NT2/D1 (cell line): ENCODE measurements at regions not wholly inside any gene's neighbourhood (a gene's known extent, or its start where the extent isn't known, plus 50 kb on each side); places are given as distances from the start of the nearest gene placed in this dataset.

Source experiments
- SUZ12 ChIP-seq: IDR thresholded peaks from 2 replicates; pipeline ENCODE4 v1.6.1; 2011; ENCODE audit not compliant: insufficient read length, insufficient read depth; ENCODE audit errors: extremely low read depth
- ZNF274 ChIP-seq: IDR thresholded peaks from 2 replicates; pipeline ENCODE4 v1.6.1; 2011; ENCODE audit warnings: mild to moderate bottlenecking, low read depth, low read length

- no peak for TF ChIP-seq ZNF274
- TF ChIP-seq SUZ12 = no peak
Observed at GRCh38 chr12:59843260-59843843, 247.5 kb downstream of the SLC16A7 start.
